ENCODE measurements at regions not wholly inside any gene's neighbourhood (a gene's known extent, or its start where the extent isn't known, plus 50 kb on each side); places are given as distances from the start of the nearest gene placed in this dataset.
"Not testable (repeated sequence)": the region's sequence is repeated elsewhere in the genome, so short reads cannot be mapped to it uniquely, and the experiment has no call there.

DNA sequence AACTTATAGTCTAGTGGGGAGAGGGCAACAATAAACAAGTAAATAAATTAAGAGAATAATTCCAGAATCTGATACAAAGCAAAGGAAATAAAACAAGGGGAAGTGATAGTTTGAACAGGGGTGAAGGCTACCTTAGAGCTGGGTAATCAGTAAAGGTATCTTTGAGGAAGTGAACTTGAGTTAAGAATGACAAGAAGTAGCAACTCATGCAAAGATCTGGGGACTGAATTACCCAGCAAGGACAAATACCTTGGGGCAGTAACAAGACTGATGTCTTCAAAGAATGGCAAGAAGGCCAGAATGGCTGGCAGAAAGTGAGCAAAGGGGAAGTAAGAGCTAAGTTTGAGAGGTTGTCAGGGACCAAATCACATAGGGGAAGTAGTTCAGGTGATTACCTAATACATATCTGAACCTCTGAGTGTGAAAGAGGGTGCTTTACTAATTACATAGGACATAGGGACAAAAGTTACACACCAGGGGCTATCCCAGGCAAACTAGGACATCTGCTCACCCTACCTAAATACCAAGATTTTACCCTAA lies 244.6 kb upstream of the HNRNPA3 start:
- DNase-seq (ENCODE audit: low read depth, low spot score) = no peak

DNA sequence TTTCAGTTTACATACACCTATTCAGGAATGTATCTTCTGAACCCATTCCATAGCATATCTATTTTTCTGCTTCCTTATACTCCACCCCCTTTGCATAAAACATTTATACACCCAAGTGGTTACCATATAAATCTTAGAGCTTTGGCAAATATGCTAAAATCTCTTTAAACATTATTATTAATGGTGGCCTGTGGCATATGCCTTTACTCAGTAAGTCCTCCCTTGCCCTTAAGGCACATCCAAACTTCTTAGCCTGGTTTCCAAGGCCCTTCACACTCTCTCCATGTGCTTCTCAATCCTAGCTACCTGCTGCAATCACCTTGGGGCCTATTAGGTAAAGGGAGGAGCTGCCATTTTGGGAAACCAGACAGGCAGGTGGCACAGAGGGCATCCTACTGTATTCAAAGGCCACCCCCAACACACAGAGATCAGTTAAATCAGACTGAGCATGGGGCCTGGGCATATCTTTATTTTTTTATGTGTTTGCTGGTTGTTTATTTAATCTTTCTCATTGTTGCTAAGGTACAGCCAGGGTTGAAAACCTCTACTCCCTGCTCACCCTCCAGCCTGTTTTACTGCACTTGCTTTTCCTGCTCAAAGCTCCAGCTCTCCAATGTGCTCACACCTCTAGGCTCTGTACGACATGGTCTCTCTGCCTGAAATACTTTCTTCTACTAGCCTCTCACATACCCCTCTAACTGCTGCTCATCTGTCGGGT lies 242.8 kb upstream of the HNRNPA3 start:
- DNase-seq (ENCODE audit: low read depth, low spot score) = no peak

DNA sequence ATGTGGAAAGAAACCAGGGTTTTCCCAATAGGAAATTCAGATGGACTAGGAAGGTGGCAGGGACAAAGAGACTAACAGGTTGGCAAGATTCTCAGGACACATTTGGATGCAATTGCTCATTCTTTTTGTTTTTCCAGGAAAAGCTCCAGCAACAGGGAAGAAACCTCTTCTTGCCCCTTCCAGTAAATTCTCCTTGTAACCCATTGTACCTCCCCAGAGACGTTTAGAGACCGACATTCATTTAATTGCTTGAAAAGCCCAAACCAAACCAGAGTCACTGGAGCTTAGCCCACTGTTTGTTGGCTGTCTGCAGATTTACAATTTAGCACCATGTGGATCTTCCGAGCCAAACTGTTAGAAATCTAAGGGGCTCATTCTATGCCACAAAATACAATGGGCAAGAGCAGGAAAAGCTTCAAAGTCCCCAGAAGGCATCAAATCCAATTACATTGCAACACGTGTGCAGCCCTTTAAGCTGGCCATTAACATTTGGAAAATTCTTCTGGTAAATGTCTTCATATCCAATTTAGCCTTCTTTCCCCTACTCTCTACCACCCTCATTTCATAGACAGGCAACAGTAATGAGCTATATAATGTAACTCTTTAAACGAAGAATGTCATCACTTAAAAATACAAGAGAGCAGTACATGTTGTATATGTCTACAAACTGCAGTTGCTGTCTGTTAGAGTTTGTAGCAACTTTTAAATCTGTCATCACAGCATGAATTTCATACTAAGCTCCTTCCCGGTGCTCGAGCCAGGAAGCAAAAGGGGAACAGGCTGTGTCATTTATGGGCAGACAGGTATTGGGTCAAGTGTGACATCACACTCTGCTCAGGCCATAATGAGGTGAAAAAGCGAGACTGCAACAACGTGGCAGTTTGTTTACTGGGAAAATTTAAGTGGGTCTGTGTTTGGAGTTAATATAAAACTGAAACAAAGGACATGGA lies 235.6 kb upstream of the HNRNPA3 start:
- no peak for DNase-seq (ENCODE audit: low read depth, low spot score)

DNA sequence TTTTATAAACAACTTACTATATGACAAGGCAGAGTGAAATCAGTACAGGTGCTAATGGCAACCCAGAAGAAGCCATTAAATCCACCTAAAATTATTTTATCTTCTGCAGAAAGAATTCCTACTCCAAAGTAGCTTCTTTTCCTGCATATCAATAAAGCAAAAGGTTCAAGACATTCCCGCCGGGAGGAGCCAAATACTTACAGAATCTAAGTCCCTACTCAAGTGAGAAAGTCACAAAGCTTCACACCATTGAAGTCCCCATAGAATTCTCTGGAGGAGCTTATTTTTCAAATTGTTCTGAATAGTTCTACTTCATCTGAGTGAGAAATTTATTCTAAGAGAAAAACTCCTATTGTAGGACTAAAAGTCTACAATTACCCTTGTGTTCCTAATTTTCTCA lies 233.7 kb upstream of the HNRNPA3 start:
- no peak for DNase-seq (ENCODE audit: low read depth, low spot score)

DNA sequence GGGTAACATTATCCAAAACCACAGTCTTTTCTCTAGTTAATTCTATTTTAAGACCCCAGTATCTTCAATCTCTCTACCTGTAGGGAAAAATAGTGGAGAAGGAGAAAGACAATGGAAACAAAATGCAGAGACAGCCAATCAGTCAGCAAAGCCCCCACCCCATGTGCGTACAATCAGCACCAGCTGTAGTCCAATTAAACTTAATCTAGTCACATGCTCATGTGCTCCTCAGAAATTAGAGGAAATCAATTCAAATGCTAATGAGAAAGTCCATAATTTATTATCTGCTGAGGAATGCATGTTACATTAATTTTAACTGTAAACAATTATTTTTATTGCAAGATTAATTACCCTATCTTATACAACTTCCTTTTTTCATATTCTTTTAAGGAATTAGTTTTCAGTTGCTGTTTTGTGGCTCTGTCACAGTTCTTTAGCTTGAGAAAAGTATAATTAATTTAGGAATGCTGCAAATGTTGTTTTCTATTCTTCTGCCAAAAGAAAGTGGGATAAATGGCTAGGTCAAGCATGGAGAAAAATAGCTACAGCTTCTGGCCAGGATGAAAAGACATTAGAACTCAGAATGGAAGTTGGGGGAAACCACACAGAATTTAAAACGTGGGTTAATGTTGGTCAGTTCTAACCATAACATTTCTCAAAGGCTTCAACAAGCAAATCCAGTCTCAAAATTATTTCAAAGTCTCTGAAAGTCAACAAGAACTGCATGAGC lies 232.4 kb upstream of the HNRNPA3 start:
- DNase-seq (ENCODE audit: low read depth, low spot score) = no peak

DNA sequence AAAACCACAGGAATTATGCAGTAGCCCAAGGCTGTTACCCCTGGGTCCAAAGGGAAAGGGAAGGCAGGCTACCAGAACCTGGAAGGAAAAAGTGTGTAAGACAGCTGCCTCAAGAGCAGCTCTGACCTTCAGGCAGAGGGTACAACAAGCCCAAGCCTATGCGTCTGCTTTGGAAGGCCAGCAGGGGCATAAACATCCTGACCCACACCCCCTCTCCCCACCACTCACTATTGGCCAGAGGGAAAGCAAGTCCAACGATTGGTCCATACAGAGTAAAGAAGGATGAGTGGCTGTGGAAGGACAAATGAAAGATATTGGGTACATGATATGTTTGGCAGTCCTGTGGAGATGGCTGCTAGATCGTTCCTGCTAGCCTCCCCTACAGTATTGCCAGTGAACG lies 227.6 kb upstream of the HNRNPA3 start:
- no peak for DNase-seq (ENCODE audit: low read depth, low spot score)

DNA sequence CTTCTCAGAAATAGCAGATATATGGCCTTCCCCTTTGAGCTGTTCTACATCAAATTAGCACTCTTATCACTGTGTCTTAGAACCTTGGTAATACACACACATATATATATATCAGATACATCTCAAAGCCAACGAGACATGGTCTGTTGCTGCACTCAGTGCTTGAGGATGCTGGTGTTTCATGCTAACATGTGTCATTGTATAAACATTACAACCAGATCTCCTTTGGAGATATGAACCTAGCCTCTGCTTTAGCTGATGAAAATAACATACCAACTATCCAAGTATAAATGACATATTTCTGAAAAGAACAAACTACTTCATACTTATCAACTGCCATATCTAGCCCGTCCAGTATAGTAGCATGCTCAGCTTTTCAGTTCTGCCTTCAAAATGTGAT lies 226.7 kb upstream of the HNRNPA3 start:
- DNase-seq (ENCODE audit: low read depth, low spot score) = no peak

DNA sequence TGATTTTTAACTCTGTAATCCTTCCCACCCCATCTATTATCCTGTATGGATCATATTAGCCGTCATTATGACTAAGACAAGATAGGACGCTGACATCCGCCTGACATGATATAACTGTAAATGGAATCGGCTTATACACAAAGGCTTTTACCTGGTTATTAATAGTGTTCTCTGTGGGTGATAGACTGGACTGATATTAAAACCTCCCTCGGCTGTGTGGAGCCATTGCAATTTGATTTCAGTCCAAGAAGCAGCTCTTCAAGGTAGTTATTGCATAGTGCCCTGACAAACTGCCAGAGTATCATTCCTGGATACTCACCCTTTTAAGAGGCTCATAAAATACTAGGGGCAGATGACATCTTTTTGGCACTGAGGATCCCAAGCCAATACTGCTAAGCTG lies 226.1 kb upstream of the HNRNPA3 start:
- DNase-seq (ENCODE audit: low read depth, low spot score) = no peak

DNA sequence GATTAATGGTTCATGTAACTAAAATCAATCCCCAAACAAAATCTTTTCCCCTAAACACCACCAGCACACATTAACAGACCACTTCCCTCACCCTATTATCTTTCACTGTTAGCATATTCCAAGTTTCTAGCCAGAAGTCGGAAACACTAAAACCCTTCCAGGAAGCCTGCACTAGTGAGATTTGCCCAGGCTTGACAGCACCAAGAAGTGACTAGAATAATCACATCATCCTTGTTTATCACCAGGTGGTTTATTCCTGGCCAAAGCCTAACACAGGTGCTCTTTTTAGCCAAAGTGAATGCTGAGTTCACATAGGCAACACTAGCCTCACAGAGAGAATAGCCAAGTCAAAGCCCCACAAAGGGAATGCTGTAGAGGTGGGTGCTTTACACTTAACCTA lies 221.2 kb upstream of the HNRNPA3 start:
- no peak for DNase-seq (ENCODE audit: low read depth, low spot score)

DNA sequence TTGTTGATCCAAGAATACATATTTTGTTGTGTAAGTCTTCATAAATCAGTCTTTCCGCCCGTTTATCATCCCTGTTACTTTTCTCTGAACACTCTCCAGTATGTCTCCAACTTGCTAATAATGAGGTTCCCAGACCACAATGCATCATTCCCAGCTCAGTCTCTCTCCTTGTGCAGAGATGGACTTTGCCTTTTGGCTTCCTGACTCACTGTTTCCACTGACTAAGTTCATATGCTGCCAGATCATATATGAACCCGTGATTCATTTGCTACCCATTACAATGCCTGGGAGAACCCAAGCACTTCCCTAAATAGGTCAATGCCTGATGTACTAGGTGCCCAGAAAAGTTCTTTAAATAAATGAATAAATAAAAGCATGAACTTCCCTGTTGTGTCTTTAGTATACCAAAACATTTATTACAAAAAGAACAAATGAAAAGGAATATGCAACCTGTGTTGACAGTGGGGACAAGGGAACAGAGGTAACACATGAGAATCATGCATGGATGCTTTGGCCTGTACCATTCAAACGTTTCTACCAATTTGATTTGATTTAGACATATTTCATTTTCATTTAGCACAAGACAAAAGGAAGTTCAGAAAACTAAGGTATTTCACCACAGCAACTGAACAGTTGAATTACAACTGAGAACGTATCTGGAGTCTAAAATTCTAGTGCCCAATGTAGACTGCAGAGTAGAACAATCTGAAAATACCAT lies 215.4 kb upstream of the HNRNPA3 start:
- DNase-seq (ENCODE audit: low read depth, low spot score) = no peak

DNA sequence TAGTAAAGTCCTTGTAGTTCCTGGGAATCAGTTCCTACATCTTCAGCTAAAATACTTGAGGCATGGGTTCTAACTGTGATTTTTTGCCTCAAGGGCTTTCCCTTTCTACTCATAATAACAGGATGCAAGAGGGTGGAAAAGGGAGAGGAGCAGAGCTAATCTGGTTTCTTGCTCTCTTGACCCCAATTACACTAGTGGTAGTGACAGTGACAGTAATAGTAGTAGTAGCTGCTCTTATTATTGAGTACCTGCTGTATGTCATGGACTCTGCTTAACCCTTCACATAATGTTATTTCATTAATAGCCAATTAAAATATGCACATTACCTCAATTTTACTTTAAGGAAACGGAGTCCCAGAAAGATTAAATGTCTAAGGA lies 214.8 kb upstream of the HNRNPA3 start:
- no peak for DNase-seq (ENCODE audit: low read depth, low spot score)

DNA sequence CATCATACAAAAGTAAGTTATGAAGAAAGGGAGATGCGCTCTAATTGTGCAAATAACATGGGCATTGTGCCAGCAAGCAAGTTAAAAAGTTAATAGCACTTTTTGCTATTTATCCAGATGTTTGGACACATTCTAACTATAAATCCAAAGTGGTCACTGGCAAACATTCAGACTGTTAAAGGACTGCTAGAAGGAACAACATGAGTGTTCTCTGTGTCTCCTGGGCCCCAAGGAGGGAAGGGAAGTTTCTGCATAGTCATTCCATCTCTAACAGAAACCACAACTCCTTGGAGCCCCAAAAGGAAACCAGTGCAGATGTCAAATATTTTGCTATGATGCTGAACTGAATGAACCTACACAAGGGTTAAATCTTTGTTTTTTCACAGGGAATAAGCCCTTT lies 213.3 kb upstream of the HNRNPA3 start:
- no peak for DNase-seq (ENCODE audit: low read depth, low spot score)

DNA sequence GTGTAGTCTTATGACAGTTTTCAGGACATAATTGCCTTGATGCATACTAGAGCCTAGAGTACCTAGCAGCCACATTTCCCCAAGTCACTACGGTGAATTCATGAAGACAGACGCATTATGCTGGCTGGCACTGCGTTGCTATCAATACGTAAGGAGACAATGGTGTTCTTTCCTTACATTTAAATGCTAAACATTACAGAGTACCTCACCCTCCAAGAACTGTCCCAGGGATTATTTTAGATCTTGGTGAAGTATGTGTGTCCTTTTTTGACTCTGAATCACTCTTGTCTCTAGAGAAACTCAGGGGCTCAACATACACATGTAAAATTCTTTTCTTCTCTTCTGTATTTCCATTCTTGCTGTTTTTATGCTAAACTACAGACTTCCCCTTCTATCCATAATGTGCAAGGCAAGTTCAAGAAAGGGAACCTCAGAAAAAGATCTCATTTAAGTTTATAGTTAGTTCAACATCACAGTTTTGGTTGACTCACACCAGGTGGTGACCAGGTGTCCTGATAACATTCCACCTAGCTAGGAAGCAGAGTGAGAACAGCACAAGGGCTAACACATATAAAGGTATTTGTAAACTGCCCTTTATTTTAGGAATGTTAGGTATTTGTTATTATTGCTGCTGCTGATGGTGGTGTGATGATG lies 212.4 kb upstream of the HNRNPA3 start:
- no peak for DNase-seq (ENCODE audit: low read depth, low spot score)

DNA sequence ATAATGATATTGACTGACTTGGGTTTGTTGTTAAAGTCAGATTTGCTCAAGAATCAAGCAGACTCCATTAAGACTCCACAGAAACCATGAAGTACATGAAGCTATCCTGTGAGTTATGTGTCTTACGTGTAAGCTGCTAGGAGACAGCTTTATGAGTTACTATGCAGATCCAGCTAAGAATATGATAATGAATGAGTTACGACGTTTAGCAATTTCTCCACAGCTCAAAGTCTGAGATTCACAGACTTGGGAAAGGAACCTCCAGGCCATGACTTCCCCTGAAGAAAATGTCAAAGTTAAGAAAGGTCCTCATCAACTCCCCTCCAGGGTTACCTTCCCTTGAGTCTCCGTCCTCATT lies 211.9 kb upstream of the HNRNPA3 start:
- DNase-seq (ENCODE audit: low read depth, low spot score) = no peak

DNA sequence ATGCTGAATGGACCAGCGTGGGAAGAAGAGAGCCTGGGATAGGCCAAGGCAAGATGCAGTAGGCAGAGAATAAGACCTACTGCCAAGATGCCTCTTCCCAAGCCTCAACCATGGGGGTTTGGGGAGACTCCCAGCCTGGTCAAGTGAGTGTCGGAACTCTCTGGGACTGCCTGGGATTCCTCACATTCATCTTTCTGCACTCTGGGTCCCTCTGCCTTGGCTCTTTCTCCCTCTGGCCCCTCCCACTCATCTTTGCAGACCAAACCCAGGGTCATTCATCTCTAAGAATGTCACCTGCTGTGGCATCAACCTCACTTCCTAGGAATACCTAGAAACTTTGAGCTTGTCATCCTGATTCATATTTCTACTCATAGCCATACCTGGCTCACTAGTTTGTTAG lies 211.3 kb upstream of the HNRNPA3 start:
- DNase-seq (ENCODE audit: low read depth, low spot score) = no peak

DNA sequence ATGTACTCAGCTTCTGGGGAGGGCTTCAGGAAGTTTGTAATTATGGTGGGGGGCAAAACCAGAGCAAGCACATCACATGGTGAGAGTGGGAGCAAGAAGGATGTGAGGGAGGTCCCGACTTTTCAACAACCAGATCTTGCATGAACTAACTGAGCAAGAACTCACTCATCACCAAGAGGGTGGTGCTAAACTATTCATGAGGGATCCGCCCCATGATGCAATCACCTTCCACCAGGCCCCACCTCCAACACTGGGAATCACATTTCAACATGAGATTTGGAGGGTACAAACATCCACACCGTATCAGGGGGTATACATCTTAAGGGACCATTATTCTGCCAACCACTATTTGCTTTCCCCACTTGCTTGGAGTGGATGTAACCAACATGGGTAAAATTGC lies 209.6 kb upstream of the HNRNPA3 start:
- DNase-seq (ENCODE audit: low read depth, low spot score) = no peak

DNA sequence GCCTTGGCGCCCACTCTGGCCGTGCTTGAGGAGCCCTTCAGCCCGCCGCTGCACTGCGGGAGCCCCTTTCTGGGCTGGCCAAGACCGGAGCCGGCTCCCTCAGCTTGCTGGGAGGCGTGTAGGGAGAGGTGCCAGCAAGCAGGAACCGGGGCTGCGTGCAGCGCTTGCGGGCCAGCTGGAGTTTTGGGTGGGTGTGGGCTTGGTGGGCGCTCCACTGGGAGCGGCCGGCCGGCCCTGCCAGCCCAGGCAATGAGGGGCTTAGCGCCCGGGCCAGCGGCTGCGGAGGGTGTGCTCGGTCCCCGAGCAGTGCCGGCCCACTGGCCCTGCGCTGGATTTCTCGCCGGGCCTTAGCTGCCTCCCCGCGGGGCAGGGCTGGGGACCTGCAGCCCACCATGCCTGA lies 204.9 kb upstream of the HNRNPA3 start:
- not testable (repeated sequence) for DNase-seq (ENCODE audit: low read depth, low spot score)

DNA sequence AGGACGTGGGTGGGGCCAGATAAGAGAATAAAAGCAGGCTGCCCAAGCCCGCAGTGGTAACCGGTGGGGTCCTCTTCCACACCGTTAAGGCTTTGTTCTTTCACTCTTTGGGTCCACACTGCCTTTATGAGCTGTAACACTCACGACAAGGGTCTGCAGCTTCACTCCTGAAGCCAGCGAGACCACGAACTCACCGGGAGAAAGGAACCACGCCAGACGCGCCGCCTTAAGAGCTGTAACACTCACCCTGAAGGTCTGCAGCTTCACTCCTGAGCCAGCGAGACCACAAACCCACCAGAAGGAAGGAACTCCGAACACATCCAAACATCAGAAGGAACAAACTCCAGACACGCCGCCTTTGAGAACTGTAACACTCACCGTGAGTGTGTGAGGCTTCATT lies 203.9 kb upstream of the HNRNPA3 start:
- DNase-seq (ENCODE audit: low read depth, low spot score) = not testable (repeated sequence)

DNA sequence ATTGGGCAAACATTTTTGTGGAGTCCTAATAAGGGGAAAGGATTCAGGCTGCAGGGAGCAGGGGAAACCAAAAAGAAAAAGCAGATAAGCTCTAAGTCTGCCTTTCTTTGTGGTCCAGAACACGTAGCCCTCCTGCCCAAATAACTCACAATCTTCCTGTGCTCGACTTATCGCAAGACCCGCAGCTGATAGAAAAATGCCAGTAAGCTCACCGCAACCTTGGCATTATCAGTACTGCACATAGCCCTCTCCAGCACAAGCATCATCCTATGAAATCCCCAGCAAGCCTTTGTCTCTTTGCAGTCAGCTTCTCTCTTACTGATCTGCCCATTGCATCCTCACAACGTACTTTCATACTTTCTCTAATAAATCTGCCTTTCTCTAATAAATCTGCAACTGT lies 202.4 kb upstream of the HNRNPA3 start:
- DNase-seq (ENCODE audit: low read depth, low spot score) = no peak

DNA sequence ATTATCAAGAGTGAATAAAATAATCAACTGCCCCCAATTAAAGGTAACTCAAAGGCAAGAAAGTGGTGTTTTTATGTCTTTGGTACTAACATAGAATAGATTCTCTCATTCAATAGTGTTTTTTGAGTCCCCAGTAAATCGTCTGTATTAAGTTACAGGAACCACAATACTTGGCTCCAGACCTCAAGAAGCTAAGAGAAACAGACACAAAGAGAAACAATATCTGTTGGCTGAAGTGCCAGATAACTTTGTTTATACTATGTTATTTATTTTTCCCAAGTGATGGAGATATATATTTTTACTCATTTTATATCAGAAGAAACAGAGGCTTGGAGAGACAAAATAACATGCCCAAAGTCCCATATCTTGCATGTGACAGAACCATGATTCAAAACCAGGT lies 201.7 kb upstream of the HNRNPA3 start:
- no peak for DNase-seq (ENCODE audit: low read depth, low spot score)

DNA sequence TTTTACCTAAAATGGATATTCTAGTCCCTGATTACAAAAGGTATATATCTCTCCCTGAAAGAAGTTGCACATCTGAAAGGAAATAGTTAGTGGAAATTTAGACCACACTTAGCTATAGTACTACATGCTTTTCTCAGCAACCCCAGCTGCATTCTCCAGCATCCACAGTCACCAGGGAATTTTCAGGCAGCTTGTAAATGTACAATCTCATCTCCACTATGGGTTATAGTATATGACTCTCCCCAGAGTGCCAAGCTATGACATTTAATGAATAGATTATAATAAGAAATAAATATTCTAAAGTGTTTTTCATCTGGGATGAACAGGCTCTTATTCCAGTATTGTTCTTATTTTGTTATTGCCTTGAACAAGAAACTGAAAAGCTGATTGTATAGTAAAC lies 197.6 kb upstream of the HNRNPA3 start:
- DNase-seq (ENCODE audit: low read depth, low spot score) = no peak

Measured in iPS DF 19.7 (cell line).